RWPE2 (cell line): ENCODE measurements at regions not wholly inside any gene's neighbourhood (a gene's known extent, or its start where the extent isn't known, plus 50 kb on each side); places are given as distances from the start of the nearest gene placed in this dataset.

Source experiments
- ATAC-seq: fragments of 200-7000 bp; cut with Tn5 transposase; 3 replicates; pipeline ENCODE4 v1.9.1; 2021; ENCODE audit warnings: low read depth
- DNase-seq: peaks from one replicate; pipeline ENCODE4 v3.0.0-alpha.2; 2020; ENCODE audit warnings: low spot score
- H3K27ac ChIP-seq: fragments of 450-650 bp; 2 replicates; pipeline ENCODE4 v1.5.1; 2017; ENCODE audit warnings: mild to moderate bottlenecking; ENCODE audit not compliant: poor library complexity, severe bottlenecking
- H3K27me3 ChIP-seq: fragments of 250-450 bp; sonication (Bioruptor Pico); 2 replicates; pipeline ENCODE4 v1.5.1; 2021; ENCODE audit warnings: mild to moderate bottlenecking, moderate library complexity; ENCODE audit not compliant: insufficient read depth, poor library complexity, severe bottlenecking
- H3K36me3 ChIP-seq: fragments of 250-450 bp; sonication (Bioruptor Pico); 2 replicates; pipeline ENCODE4 v1.5.1; 2020; ENCODE audit warnings: low read depth, mild to moderate bottlenecking, moderate library complexity
- H3K4me1 ChIP-seq: fragments of 250-450 bp; sonication (Bioruptor Pico); 2 replicates; pipeline ENCODE4 v1.5.1; 2021; ENCODE audit warnings: mild to moderate bottlenecking, moderate library complexity; ENCODE audit not compliant: insufficient read depth, poor library complexity, severe bottlenecking
- H3K4me3 ChIP-seq: fragments of 250-450 bp; sonication (Bioruptor Pico); 2 replicates; pipeline ENCODE4 v1.5.1; 2021; ENCODE audit warnings: mild to moderate bottlenecking, moderate library complexity; ENCODE audit not compliant: severe bottlenecking
- H3K9me3 ChIP-seq: fragments of 250-450 bp; sonication (Bioruptor Pico); 2 replicates; pipeline ENCODE4 v1.5.1; 2021; ENCODE audit warnings: mild to moderate bottlenecking, moderate library complexity; ENCODE audit not compliant: severe bottlenecking
- TF ChIP-seq, protein P1 (sequence below): fragments of 450-650 bp; IDR thresholded peaks from one replicate; pipeline ENCODE4 v1.5.1; 2017; ENCODE audit warnings: mild to moderate bottlenecking, moderate library complexity; ENCODE audit not compliant: poor library complexity, severe bottlenecking

DNA sequence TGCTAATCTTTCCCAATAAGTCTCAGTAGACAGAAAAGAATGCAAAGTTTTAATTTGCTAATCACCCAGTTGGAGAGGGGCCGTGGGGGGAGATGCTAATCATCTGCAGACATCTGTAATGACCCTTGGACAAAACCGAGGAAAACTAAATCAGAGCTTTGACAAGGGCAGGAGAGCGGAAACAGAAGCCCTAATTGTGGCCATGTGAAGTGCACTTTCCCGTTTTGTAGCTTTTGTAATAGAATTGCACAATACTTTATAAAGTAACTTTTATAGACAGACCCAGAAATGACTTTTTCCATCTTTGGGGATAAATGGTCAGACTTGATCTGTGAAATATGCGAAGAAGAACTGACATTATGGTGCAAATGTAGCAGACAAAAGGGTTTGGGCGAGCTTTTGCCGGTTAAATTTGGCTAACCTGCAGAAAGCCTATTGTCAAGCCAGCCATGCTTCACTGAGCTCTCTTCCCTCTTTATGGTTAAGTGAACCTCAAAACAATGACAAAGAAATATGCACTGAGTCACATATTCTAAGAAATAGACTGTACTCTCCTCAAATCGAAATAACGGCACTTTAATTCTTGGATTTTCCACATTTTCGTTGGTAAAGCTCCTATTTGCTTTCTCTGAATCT, 980.1 kb upstream of the POU3F3 start:
- Histone ChIP-seq H3K36me3 (no peaks in the 10 kb centered on the region), H3K9me3 (no peaks in the 10 kb centered on the region), H3K4me1 (no peaks in the 10 kb centered on the region), H3K27ac (no peak overlapping the region), H3K27me3 (peaks cover 24% of the 10 kb centered on the region), H3K4me3 (no peak overlapping the region)
- TF ChIP-seq, protein P1, sequence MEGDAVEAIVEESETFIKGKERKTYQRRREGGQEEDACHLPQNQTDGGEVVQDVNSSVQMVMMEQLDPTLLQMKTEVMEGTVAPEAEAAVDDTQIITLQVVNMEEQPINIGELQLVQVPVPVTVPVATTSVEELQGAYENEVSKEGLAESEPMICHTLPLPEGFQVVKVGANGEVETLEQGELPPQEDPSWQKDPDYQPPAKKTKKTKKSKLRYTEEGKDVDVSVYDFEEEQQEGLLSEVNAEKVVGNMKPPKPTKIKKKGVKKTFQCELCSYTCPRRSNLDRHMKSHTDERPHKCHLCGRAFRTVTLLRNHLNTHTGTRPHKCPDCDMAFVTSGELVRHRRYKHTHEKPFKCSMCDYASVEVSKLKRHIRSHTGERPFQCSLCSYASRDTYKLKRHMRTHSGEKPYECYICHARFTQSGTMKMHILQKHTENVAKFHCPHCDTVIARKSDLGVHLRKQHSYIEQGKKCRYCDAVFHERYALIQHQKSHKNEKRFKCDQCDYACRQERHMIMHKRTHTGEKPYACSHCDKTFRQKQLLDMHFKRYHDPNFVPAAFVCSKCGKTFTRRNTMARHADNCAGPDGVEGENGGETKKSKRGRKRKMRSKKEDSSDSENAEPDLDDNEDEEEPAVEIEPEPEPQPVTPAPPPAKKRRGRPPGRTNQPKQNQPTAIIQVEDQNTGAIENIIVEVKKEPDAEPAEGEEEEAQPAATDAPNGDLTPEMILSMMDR: no peak
- ATAC-seq (no peak), DNase-seq (no peak)

DNA sequence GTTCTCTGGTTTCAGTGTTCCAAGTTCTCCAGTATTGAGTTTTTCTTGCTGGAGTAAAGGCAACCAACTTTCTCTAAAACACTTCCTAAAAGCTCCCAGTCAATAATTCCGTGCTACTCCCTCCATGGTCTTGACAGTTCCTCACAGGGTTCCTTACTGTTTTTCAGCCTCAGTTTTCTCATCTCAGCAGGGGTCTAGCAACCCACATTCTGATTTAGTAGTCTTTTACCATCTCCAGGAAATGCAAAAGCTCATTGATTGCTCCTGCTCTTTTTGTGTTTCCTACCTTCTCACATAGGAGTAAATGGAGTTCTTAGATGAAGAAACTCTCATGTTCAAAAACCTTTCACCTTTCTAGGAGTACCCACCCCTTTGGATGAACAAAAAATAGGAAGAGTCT, 978.8 kb upstream of the POU3F3 start:
- Histone ChIP-seq H3K4me1 (no peaks in the 10 kb centered on the region), H3K4me3 (no peak overlapping the region), H3K27ac (no peak overlapping the region), H3K36me3 (no peaks in the 10 kb centered on the region), H3K9me3 (no peaks in the 10 kb centered on the region), H3K27me3 (peaks cover 24% of the 10 kb centered on the region)
- TF ChIP-seq, protein P1: no peak
- ATAC-seq: no peak
- DNase-seq: no peak

DNA sequence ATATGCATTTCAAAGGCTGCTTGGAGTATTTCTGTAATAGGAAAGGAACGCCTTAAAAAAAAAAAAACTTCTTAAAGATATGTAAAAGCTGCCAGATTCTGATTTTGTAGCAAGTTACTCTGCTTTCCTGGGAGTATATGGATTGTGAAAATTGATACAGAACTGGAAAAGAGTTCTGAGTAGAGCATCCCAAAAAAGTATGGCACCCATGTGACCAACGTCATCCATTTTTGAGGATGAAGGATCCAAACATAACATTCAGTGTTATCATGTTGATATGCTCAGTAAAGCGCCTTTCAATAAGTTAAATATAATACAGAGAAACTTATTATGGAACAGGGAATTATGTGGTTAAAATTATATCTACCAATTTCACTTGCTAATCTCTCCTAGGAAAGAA, 978.4 kb upstream of the POU3F3 start:
- Histone ChIP-seq H3K27ac (no peak overlapping the region), H3K4me1 (no peaks in the 10 kb centered on the region), H3K27me3 (peaks cover 24% of the 10 kb centered on the region), H3K9me3 (no peaks in the 10 kb centered on the region), H3K4me3 (no peak overlapping the region), H3K36me3 (no peaks in the 10 kb centered on the region)
- no peak for DNase-seq
- ATAC-seq: no peak
- TF ChIP-seq, protein P1: no peak

DNA sequence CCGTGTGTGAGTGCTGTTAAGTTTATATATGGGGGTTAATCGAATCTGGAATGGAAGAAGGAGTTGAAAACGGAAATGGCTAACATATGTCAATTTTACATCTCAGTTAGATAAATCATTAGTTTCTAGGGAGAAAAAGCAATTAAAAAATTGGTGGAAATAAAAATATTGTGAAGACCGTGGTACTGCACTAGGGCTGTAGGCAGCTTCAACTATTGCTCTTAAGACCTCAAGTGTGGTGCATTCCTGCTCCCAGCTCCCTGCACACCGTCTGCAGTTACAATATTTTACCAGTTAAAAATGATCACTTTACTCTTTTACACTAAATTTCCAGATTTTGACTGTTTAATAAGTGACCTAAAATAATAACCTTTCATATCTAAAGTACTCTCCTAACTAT, 977.3 kb upstream of the POU3F3 start:
- Histone ChIP-seq H3K27ac (no peak overlapping the region), H3K9me3 (no peaks in the 10 kb centered on the region), H3K4me3 (no peak overlapping the region), H3K27me3 (peaks cover 24% of the 10 kb centered on the region), H3K36me3 (no peaks in the 10 kb centered on the region), H3K4me1 (no peaks in the 10 kb centered on the region)
- TF ChIP-seq, protein P1: no peak
- no peak for ATAC-seq
- DNase-seq: no peak

GRCh38 chr2:103879101-103879500, 974.8 kb upstream of the POU3F3 start:
- ATAC-seq: no peak
- TF ChIP-seq, protein P1: no peak
- no peak overlapping the region for H3K4me3 ChIP-seq

More at GRCh38 chr2:103879101-103879500, 974.8 kb upstream of the POU3F3 start:
- Histone ChIP-seq H3K4me1 (no peaks in the 10 kb centered on the region), H3K9me3 (no peaks in the 10 kb centered on the region), H3K27ac (no peak overlapping the region), H3K27me3 (peaks cover 14% of the 10 kb centered on the region), H3K36me3 (no peaks in the 10 kb centered on the region)
- no peak for DNase-seq
